ENCODE measurements at regions not wholly inside any gene's neighbourhood (a gene's known extent, or its start where the extent isn't known, plus 50 kb on each side); places are given as distances from the start of the nearest gene placed in this dataset.

DNA sequence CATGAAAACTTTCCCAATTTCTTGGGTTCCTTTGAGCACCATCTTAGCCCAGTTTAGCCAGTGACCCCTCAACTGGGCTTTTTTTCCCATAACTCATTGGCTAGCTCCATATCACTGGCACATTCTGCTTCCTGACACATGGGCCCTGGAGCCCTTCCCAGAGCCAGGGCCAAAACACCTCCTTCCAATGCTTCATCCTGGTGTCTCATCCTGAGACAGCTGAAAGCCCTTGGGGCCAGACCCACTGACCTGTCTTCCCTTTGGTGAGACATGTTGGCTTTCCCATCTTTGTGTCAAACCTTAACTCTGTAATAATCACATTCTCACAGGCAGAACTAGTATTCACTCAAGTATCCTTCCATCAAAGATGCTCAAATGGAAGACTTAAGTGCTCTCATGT, 82.6 kb upstream of the SMAD3 start:
- H3K4me3 ChIP-seq (ENCODE audit: low read length) = no peak overlapping the region
- DNase-seq (ENCODE audit: low read depth) = no peak
- TF ChIP-seq, protein P1, sequence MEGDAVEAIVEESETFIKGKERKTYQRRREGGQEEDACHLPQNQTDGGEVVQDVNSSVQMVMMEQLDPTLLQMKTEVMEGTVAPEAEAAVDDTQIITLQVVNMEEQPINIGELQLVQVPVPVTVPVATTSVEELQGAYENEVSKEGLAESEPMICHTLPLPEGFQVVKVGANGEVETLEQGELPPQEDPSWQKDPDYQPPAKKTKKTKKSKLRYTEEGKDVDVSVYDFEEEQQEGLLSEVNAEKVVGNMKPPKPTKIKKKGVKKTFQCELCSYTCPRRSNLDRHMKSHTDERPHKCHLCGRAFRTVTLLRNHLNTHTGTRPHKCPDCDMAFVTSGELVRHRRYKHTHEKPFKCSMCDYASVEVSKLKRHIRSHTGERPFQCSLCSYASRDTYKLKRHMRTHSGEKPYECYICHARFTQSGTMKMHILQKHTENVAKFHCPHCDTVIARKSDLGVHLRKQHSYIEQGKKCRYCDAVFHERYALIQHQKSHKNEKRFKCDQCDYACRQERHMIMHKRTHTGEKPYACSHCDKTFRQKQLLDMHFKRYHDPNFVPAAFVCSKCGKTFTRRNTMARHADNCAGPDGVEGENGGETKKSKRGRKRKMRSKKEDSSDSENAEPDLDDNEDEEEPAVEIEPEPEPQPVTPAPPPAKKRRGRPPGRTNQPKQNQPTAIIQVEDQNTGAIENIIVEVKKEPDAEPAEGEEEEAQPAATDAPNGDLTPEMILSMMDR (conservative IDR thresholded peaks at IDR 0.05; ENCODE audit: low read length) = no peak

DNA sequence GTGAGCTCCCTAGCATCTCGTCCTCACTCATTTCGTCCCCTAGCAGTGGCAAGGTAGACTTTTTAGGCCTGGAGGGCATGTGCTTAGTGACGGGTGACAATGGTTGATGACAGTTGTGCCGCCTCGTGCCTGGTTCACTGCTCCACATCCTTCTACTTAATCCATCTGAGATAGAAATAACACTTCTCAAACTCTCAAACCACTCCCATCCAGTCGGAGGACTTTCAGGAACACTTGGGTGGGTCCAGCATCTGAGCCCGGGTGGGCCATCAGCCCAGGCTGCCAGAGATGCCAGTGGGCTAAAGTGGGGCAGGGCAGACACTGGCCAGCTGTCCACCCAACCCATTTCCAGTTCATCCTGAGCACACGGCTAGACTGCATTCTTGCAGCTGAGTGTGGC, 79.7 kb upstream of the SMAD3 start:
- no peak for DNase-seq (ENCODE audit: low read depth)
- TF ChIP-seq, protein P1 (conservative IDR thresholded peaks at IDR 0.05; ENCODE audit: low read length) = no peak
- no peak overlapping the region for H3K4me3 ChIP-seq (ENCODE audit: low read length)

DNA sequence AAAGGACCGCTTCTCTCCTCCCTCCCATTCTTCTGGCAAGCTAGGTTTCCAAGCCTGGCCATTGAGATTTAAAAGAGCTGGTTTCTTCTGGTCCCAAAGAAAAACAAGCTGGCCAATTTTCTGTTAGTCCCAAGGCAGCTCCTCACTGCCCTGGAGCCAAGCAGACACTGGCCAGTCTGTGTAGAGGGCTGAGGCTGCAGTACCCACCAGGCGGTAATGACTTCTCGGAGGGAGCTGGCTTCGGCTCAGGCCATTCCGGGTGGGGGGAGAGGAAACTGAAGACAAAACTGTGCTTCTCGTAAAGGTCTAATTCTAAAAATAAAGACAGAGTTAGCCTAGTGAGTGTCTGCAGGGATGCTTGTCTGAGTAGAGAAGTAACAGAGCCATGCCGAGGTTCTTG, 78.5 kb upstream of the SMAD3 start:
- no peak overlapping the region for H3K4me3 ChIP-seq (ENCODE audit: low read length)
- DNase-seq (ENCODE audit: low read depth) = no peak
- TF ChIP-seq, protein P1 (conservative IDR thresholded peaks at IDR 0.05; ENCODE audit: low read length) = no peak

DNA sequence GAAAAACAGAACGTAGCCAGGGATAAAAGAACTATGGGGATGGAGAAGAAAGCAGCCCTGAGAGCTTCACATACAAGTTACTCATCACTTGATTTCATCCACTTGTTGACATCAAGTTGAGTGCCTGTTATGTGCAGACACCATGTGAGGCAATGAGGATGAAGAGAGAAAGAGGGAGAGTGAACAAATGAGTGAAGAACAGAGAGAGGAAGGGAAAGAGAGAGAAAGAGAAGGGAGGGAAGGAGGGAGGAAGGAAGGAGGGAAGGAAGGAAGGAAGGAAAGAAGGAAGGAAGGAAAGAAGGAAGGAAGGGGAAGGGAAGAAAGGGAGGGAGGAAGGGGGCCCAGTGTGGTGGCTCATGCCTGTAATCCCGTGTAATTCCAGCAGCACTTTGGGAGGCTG, 72.3 kb upstream of the SMAD3 start:
- no peak for DNase-seq (ENCODE audit: low read depth)
- H3K4me3 ChIP-seq (ENCODE audit: low read length) = no peak overlapping the region
- TF ChIP-seq, protein P1 (conservative IDR thresholded peaks at IDR 0.05; ENCODE audit: low read length) = no peak

DNA sequence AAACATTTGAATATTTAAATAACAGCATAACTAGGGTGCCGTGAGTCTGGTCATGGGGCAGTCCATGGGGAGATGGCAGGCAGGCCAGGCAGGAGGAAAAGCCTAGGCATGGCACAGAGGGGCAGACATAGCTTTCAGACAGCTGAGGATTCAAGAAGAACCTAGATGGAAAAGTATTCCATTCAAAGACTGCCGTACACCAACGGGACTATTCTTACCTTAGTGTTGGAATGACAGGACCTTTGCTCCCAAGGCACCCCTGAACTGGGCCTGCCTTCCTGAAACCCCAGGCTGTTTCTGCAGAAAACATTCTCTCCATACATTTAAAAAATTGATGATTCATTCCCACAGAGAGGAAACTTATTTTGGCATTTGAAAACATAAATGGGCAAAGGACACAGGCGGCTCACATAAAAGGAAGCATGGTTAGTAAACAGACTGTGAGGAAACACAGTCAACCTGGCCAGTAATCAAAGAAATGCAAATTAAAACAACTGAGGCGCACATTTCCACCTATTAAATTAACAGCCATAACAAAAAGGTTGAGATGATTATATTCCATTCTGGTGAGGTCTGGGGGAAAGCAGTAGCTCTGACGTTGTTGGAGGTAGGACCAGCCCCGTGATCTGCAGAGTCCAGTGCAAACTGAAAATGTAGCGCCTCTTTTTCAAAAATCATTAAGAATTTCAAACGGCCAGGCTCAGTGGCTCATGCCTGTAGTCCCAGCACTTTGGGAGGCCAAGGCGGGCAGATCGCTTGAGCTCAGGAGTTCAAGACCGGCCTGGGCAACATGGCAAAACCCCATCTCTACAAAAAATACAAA, 71.3 kb upstream of the SMAD3 start:
- H3K4me3 ChIP-seq (ENCODE audit: low read length) = no peak overlapping the region
- TF ChIP-seq, protein P1 (conservative IDR thresholded peaks at IDR 0.05; ENCODE audit: low read length) = no peak
- DNase-seq (ENCODE audit: low read depth) = no peak

DNA sequence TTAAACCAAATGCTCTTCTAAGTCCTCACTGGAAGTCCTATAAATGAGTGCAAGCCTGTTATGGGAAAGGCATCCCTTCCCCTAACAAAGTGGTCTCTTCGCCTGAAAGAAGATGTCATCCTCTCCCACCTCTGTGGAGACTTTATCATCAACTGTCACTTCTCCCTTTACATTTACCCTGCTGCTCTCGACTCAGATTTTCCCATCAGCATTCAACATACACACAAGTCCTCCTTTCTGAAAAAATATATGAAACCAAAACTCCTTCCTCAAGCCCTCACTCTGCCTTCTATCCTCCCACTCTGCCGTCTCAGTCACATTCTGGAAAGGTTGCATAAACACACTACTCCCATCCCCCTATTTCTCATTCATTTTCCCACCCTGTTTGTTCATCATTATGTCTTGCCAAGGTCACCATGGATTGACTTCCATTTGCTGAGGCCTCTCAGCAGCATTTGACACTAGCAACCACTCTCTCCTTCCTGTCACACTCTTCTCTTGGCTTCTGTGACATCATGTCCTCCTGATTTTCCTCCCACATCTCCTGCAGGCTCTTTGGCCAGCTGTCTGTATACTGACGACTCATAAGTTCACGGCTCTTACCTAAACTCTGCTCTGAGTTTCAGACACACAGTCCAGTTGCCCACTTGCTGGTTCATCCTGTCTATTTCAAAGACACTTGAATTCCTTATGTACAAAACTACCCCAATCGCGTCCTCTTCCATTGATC, 70.3 kb upstream of the SMAD3 start:
- TF ChIP-seq, protein P1 (conservative IDR thresholded peaks at IDR 0.05; ENCODE audit: low read length) = no peak
- peak; percentile 30 for DNase-seq (ENCODE audit: low read depth)
- no peak overlapping the region for H3K4me3 ChIP-seq (ENCODE audit: low read length)

DNA sequence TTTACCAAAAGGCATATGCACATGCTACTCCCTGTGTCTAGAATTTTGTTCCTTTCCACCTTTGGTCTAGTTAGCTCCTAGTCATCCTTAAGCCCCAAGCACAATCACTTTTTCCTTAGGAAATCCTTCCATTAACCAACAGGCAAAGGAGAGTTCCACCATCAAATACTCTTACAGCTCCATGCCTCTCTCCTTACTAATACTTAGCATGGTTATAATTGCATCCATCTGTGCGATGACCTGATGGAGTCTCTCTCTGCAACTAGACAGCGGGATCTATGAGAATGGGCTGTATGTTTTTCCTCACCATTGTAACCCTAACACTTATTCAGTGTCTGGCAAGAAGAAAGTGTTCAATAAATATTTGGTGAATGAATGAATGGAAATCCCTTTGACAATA, 69.3 kb upstream of the SMAD3 start:
- DNase-seq (ENCODE audit: low read depth) = peak; percentile 67
- H3K4me3 ChIP-seq (ENCODE audit: low read length) = no peak overlapping the region
- TF ChIP-seq, protein P1 (conservative IDR thresholded peaks at IDR 0.05; ENCODE audit: low read length) = no peak
